ENCODE measurements at regions not wholly inside any gene's neighbourhood (a gene's known extent, or its start where the extent isn't known, plus 50 kb on each side); places are given as distances from the start of the nearest gene placed in this dataset.

DNA sequence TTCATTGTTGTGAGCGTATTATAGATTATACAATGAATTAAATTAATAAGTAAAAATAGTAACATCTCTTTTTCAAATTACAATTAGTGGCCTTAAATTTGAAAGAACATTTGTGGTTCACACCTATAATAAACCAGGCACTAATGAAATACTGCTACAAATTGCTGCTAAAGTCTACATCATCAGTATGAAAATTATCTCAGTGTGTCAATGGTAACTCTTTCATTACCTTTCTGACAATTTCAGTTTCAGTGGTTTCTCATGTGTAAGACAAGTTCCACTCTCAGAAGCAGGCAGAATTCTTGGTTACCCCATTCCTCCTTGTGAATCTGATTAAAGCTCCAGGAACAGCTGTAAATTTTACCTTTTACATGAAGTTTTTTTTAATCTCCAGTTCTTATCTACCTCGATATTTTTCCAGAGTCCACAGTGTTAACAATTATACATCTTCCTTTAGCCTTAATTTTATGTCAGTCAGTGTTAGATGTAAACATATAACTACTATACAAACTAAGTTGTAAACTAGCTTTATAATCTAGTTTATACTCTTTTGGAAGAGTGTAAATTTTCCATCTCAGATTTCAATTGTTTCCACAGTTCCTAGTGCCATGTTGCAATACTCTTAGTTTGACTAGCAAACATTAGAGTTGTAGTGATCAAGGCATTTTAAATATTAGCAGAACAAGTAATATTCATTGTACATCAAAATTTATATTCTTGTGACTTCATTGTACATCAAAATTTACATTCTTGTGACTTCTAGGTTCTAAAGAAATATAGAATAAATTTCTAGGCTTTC is 1038.4 kb downstream of the EPHA7 start:
- DNase-seq (ENCODE audit: low spot score) = no peak

DNA sequence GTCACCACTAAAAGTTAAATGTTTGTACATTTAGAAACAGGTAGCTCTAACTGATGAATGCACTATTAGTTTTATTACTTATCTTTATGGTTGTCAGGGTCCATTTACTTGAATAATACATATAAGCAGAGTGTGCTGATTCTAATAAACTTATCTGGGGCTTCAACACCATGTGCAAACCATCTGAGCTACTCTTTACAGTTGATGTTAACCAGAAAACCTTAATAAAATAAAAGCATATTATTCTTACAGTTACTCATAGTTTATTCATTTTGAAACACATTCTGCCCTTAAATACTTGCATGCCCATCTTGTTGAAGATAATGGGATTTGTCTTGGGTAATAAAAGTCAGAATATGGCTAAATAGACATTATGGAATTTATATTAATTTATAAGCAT is 1042.2 kb downstream of the EPHA7 start:
- DNase-seq (ENCODE audit: low spot score) = no peak

DNA sequence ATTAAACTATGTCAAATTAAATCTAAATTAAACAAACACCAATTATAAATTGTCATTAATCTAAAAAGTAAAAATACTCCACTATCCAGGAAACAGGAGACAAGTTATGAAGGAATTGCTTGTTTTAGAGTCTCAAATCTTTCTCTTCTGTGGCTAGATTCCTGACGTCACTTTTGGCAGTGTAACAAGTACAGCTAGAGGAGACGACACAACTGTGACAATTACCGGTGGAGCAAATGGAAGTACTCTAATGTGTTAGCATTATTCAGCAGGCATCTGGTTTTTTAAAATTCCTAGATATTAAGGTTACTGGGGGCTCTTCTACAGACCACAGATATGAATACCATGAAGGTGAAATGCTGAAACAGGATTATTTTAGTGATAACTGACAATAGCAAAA is 1042.7 kb downstream of the EPHA7 start:
- no peak for DNase-seq (ENCODE audit: low spot score)

DNA sequence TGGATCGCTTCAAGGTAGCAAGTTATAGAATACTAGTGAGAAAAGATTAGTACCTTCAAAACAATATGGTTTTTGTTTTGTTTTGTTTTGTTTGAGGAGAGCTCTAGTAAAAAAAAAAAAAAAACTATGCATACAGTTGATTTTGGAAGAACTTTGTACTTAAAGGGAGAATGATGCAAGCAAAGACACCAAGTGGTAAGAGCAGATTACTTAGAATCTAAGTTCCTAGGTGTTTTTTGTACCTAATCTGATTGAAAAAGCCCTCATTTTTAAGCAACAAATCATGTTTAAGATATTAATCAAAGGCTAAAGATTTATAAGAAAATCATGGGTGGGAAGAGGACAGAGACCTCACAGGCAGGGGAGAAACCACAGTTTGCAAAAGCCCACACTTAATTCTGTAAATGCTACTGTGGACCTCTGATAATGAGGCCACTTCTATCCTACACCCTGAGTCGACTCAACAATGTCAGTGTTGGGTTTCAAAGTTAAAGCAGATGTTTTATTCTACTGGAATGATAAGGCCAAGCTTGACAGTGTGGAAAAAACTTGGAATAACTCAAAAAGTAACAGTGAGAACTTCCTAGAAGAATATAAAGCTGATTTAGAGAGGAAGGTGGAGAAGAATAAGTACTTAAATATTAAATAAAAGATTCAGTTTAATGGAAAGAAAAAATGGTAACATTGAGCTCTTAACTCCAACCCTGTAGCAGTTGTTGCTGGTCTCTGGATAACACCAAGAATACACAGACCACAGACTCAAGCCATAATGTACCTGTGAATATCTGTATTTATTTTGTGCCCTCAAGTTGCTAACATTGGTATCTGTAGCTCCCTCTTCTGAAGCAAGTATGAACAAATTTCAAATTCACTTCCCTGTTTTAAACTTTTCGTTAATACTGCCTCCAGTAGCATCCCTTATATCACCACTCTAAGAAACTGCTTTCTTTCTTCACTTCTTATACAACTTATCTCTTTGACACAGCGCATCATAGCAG is 1047.8 kb downstream of the EPHA7 start:
- no peak for DNase-seq (ENCODE audit: low spot score)

DNA sequence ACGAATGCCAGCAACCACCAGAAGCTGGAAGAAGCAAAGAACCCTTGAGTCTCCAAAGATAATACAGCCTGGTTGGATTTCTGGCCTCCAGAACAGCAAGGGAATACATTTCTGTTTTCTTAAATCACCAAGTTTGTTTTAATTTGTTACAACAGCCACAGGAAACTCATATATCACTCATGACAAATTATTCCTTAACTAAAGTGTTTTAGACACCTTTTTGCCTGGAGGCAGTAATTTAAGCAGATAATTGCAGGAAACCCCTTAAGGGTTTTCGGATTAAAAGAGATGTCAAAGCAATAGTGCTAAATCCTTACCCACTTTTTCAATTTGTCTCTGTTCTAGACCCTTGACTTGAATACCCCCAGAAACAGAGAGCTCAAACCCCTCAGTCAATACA is 1050.0 kb downstream of the EPHA7 start:
- DNase-seq (ENCODE audit: low spot score) = no peak

DNA sequence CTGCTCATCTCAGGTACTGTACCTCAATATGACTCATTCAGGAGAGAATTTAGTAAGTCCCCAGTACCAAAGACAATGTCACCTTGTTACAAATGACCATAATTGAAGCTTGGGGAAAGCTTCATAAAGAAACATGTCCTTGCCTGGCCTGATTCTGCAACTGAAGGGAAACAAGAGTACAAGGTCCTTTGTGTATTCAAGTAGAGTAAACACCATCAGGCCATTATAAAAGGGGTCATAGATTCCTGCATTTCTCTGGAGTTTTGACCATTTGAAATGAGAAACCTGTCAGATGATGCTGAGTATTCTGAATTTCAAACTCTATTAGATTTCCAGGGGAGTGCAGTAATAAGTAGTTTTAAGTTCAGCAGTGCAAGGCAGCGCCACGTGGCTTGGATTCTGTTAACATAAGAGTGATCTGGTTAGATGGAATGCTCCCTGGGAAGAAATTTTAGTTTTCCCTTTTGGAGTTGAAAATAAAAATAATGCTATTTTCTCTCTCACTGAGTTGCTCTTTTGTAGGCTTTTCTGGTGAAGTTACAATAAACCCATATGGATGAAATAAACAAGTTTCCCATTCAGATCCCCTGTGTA is 1054.3 kb downstream of the EPHA7 start:
- no peak for DNase-seq (ENCODE audit: low spot score)

DNA sequence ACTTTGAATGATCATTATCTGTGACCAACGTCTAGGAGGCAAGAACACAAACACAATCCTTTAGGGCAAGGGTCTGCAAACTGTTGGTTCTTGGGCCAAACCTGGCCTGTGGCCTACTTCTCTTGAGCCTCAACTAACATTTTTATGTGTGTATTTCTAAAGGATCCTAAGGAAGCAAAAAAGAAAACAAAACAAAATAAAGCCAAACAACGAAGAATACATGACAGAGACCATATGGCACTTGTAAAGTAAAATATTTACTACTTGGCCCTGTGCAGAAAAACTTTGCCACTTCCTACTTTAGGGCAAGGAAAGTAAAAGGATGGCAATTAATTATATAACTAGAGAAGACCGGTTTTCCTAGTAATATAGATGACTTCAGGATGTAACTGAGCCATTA is 1056.2 kb downstream of the EPHA7 start:
- DNase-seq (ENCODE audit: low spot score) = no peak

DNA sequence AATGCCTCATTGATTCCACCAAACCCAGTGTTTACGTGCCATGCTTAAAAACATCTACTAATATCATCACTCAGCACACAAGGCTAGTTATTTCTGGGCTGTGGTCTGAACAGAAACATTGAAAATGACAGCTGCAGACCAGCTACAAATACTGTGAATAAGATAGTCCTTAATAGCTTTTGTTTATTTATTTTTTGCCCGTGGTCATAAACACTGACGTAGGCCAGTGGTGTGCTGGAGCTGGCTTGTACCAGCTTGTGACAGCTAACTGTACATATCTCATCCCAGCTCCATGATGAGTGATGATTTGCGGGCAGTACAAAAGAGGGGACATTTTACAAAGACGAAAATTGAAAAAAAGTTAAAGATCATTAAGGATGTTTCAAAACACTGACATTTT is 1057.0 kb downstream of the EPHA7 start:
- DNase-seq (ENCODE audit: low spot score) = no peak

DNA sequence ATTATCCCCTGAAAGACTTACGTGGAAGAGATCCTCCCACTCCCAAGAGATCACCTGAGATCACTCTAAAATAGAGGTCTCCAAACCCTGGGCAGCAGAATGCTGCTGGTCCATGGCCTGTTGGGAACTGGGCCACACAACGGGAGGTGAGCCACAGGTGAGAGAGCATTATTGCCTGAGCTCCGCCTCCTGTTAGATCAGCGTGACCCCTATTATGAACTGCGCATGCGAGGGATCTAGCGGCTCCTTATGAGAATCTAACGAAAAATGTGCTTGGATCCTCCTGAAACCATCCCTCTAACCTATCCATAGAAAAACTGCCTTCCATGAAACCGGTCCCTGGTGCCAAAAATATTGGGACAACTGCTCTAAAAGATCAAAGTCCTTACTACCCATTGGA is 1057.4 kb downstream of the EPHA7 start:
- no peak for DNase-seq (ENCODE audit: low spot score)

DNA sequence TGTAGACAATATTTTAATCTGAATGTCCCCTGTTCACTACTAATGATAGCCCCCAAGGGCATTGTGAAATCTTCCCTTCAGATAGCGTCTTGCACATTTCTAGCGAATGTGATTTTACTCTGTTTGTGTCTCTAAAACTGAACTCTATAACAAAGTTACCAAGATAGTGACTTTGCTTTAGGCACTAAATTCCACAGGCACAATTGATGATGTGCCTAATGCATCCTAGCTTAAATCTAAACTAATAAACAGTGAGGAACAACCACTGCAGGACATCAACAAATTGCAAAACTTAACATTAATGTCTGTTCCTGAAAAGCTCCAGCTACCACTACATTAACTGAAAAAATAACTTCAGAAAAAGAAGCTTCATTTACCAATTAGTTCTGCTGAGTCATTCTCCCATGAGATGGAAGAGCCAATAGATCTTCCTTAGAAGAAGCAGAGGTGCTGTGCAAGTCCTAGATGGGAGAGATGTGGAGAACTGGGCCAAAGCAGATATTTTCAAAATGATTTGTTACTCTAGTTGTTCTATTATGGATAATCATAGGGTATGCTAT is 1065.0 kb downstream of the EPHA7 start:
- no peak for DNase-seq (ENCODE audit: low spot score)

DNA sequence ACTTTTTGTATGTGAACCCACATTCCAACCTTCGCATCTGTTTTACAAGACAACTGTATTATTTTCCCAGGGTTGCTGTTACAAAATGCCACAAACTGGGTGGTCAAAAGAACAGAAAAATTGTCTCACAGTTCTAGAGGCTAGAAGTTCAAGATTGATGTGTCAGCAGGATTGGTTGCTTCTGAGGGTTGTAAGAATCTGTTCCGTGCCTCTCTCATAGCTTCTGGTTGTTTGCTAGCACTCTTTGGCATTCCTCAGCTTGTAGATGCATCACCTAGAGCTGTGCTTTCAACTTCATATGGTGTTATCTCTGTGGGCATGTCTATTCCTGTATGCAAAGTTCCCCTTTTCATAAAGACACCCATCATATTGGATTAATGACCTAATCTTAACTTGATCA is 1067.2 kb downstream of the EPHA7 start:
- no peak for DNase-seq (ENCODE audit: low spot score)

DNA sequence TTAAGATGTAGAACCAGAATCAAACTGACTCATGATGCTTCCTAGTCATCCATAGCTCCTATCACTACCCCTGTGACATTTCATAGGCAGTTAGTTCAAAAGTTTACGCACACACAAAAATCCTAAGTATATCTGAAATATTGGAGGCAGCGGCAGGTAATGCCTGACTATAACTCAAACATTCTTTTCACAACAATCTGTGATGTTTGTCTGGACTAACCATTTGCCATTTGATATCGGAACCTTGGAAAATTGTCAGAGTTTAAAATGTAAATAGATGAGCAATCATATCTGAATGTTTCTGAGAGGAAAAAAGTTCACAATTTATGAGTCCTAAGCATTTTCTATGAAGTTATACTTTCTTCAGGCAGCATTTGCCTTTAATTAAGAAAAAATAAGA is 1078.2 kb downstream of the EPHA7 start:
- no peak for DNase-seq (ENCODE audit: low spot score)

DNA sequence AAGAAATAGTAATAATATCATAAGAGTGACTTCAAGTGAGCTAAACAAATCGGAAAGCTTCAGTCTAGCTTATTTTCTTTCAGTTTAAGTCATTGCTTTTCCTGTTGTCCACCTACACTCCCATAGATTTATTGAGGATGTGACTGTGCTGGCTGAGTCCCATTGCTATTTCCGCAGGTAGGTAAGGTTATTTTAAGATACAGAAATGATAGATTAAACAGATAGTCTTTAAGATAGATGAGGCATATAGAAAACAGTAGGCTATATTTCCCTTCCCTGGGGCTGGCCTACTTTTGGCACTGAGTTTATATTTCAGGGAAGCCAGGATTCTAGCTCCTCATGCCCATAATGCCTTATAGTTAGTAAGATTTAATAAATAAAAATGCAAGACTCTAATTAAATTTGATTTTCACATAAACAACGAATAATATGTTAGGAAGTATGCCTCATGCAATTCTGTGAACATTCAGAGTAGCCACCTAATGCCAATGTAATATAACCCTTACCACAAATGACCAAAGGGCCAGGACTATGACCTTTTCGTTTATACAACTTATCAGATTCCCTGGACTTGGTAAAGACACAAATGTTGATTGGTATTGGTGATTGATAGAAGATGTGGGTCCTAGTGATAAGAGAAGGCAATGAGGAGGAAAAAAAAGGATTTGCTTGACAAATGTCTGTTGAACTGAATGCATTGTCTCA is 1079.3 kb downstream of the EPHA7 start:
- DNase-seq (ENCODE audit: low spot score) = no peak

DNA sequence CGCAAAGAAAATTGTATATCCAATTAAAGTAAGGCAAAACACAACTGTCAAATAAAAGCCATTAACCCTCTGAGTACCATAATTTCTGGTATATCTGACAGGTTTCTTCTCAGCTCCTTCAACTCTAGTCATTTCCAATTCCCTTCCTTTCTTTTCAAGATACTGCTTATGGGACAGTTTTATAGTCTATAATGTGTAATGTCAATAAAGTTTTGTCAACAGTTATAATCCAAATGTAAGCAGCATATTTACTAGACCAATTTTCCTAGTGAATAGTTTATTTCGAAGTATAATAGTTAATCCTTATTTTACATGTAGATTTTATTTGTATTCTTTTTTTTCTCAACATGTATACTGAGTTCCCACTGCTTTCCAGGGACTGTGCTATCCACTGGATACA is 1081.8 kb downstream of the EPHA7 start:
- no peak for DNase-seq (ENCODE audit: low spot score)

DNA sequence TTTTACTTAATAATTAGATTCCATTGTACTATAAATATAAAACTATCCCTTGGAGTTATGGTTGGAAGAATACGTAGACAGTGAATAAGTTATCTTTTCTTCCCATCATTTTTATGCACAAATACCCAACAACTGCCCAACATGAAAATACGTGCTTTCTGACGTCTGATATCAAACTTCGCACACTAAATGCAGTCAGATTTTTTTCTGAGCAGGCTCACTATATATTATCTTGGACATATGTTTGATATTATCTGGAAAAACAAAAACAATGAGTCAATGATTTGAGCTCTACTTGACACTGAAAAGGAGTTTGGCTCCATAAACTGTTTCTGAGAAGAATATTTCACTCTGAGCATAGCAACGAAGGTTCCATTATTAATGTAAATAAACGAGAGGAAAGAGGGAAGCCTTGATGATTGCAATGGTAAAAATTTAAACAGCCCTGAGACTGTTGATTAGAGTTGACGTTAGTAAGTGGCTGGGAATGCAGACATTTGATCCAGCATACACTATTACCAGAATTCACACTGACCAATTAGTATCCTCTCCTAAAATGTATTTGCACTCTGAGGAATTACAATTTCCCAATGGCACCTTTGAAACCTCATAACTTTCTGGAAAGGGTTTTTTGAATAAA is 1090.0 kb downstream of the EPHA7 start:
- DNase-seq (ENCODE audit: low spot score) = no peak

DNA sequence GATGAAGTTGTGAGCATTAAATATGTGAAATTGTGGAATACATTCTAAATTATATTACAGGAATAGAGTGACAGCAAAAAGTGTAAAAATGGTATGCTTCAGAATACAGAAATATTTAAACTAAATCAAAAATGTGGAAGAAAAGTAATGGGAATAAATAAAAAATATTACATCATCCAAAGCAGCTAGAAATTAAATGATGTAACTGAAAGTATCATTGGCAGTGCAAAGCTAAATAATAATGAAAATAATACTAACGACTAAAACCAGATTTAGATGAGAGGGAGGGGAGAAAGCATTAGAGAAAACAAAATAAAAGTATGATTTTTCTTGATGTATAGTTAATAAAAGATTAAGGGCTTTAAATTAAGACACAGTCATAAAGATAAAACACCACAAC is 1104.0 kb downstream of the EPHA7 start:
- DNase-seq (ENCODE audit: low spot score) = no peak

DNA sequence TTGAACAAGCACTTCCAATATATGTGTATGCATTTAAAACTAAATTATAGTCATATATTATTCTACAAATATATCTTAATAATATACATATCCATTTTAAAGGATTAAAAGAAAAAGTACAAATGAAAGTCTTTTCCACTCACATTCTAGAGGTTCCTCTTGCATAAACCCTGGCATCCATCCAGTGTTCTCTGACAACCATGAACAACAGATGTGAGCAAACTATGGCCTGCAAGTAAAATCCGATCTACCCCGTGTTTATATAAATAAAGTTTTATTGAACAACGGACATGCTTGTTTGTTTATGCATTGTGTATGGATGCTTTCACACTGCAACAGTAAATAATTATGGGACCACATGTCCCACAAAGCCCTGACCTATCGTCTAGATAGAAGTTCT is 1122.3 kb downstream of the EPHA7 start:
- no peak for DNase-seq (ENCODE audit: low spot score)

DNA sequence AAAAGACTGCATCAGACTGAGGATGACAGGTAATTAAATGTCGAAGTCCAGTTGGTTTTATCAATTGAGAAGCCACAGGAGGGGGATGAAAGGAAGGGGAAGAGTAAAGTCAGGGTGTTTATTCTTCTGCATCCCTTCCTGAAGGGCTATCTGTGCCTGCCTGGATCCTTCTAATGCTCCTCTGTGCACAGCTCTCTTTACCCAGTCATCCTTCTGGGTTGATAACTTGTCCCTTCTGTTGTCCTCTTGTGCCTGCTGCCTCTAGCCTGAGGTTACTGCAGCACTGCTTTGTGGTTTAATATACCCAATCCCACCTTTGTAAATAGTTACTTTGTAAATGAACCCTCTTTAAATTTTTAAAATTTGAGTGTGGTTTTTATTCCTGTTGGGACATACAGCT is 1127.3 kb downstream of the EPHA7 start:
- DNase-seq (ENCODE audit: low spot score) = no peak

DNA sequence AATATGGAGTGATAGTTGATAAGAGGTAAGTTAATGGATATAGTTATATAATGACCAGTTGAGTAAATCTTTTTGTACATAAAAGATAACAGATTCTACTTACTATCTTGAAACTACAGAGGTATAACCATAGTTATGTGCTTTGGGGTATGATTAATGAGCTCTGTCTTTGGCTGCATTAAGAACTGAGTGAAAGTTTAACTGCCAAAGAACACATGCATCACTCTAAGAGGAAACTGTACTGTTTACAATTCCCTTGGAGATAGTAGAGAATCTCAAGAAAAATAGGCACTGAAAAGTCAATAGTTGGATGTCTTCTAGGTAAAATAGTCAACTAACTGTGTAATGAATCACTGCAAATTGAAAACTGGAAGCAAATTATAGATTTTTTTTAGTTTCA is 1129.5 kb downstream of the EPHA7 start:
- DNase-seq (ENCODE audit: low spot score) = no peak

DNA sequence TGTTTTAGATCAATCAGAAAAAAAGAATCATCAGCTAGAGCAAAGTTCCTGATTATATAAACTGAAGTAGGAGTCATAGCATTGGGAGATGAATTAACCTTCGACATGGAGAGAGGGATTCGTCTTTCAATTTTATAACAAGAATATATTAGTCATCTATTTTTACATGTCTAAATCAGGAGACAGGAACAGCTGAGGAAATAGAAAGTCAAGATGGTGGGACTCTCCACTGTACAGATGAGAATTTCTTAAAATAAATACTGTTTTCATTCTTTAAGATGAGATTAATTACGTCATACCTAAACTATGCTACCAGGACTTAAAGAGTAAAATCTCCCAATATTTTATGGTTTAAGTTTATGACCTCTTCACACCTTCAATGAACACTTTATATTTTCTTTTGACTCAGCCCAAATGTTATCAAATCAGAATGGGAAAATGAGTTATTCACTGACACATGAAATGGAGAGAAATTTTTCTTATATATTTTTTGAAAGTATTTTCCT is 1137.7 kb downstream of the EPHA7 start:
- DNase-seq (ENCODE audit: low spot score) = no peak

DNA sequence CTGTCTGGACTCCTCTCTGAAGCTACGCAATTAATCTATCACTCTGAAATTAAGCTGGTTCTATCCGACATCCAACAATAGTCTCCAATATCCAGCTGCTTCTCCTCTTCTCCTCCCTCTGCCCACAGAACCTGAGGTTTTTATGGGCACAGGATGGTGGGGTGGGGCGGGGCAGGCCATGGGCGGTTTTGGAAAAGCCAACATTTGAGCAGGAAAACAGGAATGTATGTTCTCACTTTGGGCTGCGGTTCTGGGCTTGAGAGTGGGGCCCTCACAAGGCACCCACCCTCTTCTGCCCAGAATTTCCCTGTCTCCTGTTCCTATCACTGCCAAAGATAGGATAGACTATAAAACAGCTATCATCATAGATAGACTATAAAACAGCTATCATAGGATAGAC is 1144.2 kb downstream of the EPHA7 start:
- DNase-seq (ENCODE audit: low spot score) = no peak

All from ecto neural progenitor cell (in vitro differentiated cells).